Glutamatergic neuron (in vitro differentiated cells): ENCODE measurements at regions not wholly inside any gene's neighbourhood (a gene's known extent, or its start where the extent isn't known, plus 50 kb on each side); places are given as distances from the start of the nearest gene placed in this dataset.

Source experiments
- DNase-seq: peaks from one replicate; pipeline ENCODE4 v3.0.0; 2022
- H3K27ac Mint-ChIP-seq: one replicate; pipeline ENCODE4 v1.8.0; 2020; ENCODE audit warnings: mild to moderate bottlenecking, mixed read lengths, inconsistent platforms; ENCODE audit not compliant: unreplicated experiment
- H3K27me3 Mint-ChIP-seq: one replicate; pipeline ENCODE4 v1.8.0; 2020; ENCODE audit warnings: mild to moderate bottlenecking, moderate library complexity, mixed read lengths, inconsistent platforms; ENCODE audit not compliant: unreplicated experiment
- H3K36me3 Mint-ChIP-seq: one replicate; pipeline ENCODE4 v1.8.0; 2020; ENCODE audit warnings: mild to moderate bottlenecking, mixed read lengths, inconsistent platforms; ENCODE audit not compliant: unreplicated experiment
- H3K4me1 Mint-ChIP-seq: one replicate; pipeline ENCODE4 v1.8.0; 2020; ENCODE audit warnings: mild to moderate bottlenecking, low read depth, mixed read lengths, inconsistent platforms; ENCODE audit not compliant: unreplicated experiment
- H3K4me3 Mint-ChIP-seq: one replicate; pipeline ENCODE4 v1.8.0; 2020; ENCODE audit warnings: mild to moderate bottlenecking, mixed read lengths, inconsistent platforms; ENCODE audit not compliant: unreplicated experiment
- H3K9me3 Mint-ChIP-seq: one replicate; pipeline ENCODE4 v1.8.0; 2020; ENCODE audit warnings: mild to moderate bottlenecking, moderate library complexity, mixed read lengths, inconsistent platforms; ENCODE audit not compliant: unreplicated experiment
- TF ChIP-seq, protein P1 (sequence below): fragments of 200-600 bp; sonication (generic); IDR thresholded peaks from one replicate; pipeline ENCODE4 v1.5.0; 2021; ENCODE audit not compliant: partially characterized antibody, unreplicated experiment

DNA sequence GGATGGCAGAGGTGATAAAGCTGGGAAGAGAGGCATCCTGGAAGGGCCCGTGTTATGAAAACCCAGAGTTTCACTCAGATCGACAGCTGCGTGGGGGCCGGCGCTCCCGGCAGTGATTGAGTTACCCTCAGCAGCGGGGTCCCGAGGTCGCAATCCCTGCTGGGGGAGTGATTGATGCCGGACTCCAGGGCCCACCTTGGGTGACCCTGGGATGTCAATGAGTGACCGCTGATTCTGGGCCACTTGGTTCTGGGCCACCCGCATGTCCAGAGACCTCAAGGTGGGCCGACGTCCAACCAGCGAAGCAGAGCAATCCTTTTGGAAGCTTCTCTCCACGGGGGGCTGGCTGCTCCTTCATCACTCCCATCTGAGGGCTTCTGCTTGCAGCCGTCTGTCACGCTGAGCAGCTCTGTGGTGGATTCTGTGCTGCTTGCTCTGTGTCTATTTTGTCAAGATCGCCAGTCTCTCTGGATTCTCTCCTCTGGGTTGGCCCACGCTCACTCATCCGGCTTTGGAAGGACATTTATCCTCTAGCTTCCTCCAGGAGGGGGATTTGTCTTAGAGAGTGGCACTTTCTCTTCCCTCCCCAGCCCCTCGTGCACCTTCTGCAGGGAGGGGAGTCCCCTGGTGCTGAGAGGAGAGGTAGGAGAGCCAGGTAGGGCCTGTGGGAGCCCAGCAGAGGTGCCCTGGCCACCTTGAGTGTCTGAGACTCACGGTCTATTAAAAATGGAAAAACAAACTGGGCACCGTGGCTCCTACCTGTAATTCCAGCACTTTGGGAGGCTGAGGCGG lies 110.9 kb upstream of the C1orf174 start:
- peaks cover 10% of the 10 kb centered on the region for H3K9me3 Mint-ChIP-seq
- DNase-seq, result no peak
- TF ChIP-seq, protein P1, sequence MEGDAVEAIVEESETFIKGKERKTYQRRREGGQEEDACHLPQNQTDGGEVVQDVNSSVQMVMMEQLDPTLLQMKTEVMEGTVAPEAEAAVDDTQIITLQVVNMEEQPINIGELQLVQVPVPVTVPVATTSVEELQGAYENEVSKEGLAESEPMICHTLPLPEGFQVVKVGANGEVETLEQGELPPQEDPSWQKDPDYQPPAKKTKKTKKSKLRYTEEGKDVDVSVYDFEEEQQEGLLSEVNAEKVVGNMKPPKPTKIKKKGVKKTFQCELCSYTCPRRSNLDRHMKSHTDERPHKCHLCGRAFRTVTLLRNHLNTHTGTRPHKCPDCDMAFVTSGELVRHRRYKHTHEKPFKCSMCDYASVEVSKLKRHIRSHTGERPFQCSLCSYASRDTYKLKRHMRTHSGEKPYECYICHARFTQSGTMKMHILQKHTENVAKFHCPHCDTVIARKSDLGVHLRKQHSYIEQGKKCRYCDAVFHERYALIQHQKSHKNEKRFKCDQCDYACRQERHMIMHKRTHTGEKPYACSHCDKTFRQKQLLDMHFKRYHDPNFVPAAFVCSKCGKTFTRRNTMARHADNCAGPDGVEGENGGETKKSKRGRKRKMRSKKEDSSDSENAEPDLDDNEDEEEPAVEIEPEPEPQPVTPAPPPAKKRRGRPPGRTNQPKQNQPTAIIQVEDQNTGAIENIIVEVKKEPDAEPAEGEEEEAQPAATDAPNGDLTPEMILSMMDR, result no peak
- no peak overlapping the region for H3K4me3 Mint-ChIP-seq
- H3K27ac Mint-ChIP-seq, result no peak overlapping the region
- H3K36me3 Mint-ChIP-seq, result peaks cover 4% of the 10 kb centered on the region
- H3K27me3 Mint-ChIP-seq, result peaks cover 5% of the 10 kb centered on the region
- H3K4me1 Mint-ChIP-seq, result no peaks in the 10 kb centered on the region

DNA sequence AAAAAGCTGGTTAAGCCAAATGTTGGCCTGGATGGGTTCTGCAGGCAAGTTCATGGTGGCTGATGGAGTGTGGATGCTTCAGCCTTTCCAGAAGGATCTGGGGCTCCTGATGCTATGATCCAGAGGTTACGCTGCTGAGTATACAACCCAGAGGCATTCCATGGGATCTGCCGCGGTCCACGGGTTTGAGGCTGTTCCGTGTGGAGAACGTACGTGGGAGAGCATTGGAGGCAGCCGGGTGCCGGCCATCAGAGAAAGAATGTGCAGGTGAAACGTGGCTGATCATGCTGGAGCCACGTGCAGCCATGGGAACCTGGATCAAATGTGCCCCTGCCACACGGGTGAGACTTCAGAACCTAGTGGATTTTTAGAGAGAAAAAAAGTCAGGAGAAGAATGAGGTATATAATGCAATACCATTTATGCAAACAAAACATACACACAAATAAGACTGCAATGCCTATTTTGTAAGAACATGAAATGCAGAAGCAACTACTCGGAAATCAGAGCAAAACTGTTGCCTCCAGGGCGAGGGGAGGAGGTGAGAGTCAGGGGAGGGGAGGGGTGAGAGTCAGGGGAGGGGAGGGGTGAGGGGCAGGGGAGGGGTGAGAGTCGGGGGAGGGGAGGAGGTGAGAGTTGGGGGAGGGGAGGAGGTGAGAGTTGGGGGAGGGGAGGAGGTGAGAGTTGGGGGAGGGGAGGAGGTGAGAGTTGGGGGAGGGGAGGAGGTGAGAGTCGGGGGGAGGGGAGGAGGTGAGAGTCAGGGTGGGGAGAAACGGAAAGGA lies 116.5 kb upstream of the C1orf174 start:
- DNase-seq, result no peak
- Mint-ChIP-seq H3K27ac (no peak overlapping the region), H3K27me3 (peaks cover 11% of the 10 kb centered on the region), H3K9me3 (peaks cover 17% of the 10 kb centered on the region), H3K4me3 (no peak overlapping the region), H3K36me3 (peaks cover 9% of the 10 kb centered on the region), H3K4me1 (no peaks in the 10 kb centered on the region)
- TF ChIP-seq, protein P1, result no peak

DNA sequence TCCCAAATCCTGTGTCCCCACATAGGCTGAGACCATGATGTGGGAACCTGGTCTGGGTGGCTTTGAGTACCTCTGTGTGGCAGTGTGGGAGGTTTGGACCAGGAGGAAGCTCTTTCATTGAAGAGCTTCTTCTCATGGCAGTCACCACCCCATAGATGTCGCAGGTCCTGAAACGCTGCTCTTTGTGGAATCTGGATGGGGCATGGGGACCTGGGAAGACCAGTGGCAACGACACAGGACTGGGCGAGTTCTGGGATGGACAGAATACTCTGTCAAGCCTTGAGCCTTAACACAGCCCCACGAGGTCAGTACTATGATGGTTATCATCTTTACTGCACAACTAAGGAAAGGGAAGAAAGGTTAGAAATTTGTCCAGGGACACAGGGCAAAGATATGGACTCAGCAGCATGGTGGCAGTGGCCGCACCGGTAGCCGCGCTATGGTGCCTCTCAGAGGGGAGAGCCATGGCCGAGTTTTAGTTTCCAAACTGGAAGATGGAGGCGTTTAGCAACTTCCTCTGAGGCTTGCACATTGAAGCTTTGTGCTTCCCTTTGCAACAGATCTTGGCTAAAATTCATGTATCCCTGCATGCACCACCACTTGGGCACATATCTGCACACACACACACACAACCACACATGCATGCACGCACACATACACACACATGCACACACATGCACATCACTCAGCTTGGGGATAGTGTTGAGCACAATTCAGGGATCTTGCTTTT lies 117.7 kb upstream of the C1orf174 start:
- peaks cover 13% of the 10 kb centered on the region for H3K36me3 Mint-ChIP-seq
- H3K9me3 Mint-ChIP-seq, result peaks cover 20% of the 10 kb centered on the region
- no peak overlapping the region for H3K27ac Mint-ChIP-seq
- peaks cover 8% of the 10 kb centered on the region for H3K27me3 Mint-ChIP-seq
- no peak for DNase-seq
- TF ChIP-seq, protein P1, result no peak
- H3K4me3 Mint-ChIP-seq, result no peak overlapping the region
- no peaks in the 10 kb centered on the region for H3K4me1 Mint-ChIP-seq

DNA sequence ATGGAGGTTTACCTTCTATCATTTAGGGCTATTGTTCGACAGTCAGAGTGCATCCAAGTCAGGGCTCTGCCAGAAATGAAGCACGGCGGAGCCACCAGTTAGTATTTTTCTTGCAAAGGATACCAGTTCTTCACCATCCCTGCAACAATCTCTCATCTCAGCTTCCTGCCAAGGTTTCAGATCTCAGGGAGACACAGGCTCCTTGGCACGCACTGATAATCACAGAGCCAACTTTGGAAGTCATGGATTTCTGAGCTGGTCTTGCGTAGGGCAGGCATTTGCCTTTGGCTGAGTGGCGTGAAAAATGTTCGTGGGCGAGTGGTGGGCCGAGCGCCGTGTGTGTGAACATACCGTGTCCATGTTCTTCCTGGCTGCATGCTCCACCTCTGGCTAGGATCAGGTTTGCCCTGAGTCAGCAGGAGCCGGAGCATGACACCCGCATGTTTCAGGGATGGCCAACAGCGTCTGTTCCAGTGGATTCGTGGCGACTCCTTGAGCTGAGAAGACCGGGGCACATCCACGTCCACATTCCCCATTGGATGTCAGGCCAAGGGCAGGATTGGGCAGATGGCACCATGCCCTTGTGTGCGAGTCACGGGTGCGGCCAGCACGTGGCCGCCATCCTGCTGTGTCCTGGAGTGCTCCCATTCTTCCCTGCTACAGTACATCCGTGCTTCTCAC lies 118.5 kb upstream of the C1orf174 start:
- no peak overlapping the region for H3K27ac Mint-ChIP-seq
- H3K36me3 Mint-ChIP-seq, result peaks cover 13% of the 10 kb centered on the region
- H3K27me3 Mint-ChIP-seq, result peaks cover 8% of the 10 kb centered on the region
- no peaks in the 10 kb centered on the region for H3K4me1 Mint-ChIP-seq
- no peak for DNase-seq
- H3K4me3 Mint-ChIP-seq, result no peak overlapping the region
- TF ChIP-seq, protein P1, result no peak
- peaks cover 19% of the 10 kb centered on the region for H3K9me3 Mint-ChIP-seq
